Cerebellar nuclear complex (tissue), 1 donor: ENCODE measurements at regions not wholly inside any gene's neighbourhood (a gene's known extent, or its start where the extent isn't known, plus 50 kb on each side); places are given as distances from the start of the nearest gene placed in this dataset.

Source experiments
- DNase-seq, 2 experiments: peaks; one replicate each; lab custom pipeline; 2025; lab: John Stamatoyannopoulos, UW

- DNase-seq = no peak
Measured at GRCh38 chr1:230515451-230516145, 89.5 kb upstream of the PGBD5 start.

- DNase-seq = no peak
Measured at GRCh38 chr1:230510496-230510895, 84.4 kb upstream of the PGBD5 start.

GRCh38 chr1:230509281-230509977 is 83.3 kb upstream of the PGBD5 start:
- no peak for DNase-seq

- peak in 1 of 2 experiments; percentile 0 for DNase-seq
Measured at GRCh38 chr1:230507666-230508402, 81.7 kb upstream of the PGBD5 start.

- DNase-seq = no peak
Measured at GRCh38 chr1:230507236-230507635, 81.1 kb upstream of the PGBD5 start.

- DNase-seq = no peak
Measured at GRCh38 chr1:230506451-230506850, 80.3 kb upstream of the PGBD5 start.

- no peak for DNase-seq
Measured at GRCh38 chr1:230504310-230504709, 78.2 kb upstream of the PGBD5 start.

GRCh38 chr1:230503726-230504125 is 77.6 kb upstream of the PGBD5 start:
- DNase-seq = no peak

GRCh38 chr1:230502996-230503395 is 76.9 kb upstream of the PGBD5 start:
- no peak for DNase-seq

- DNase-seq = no peak
Measured at GRCh38 chr1:230502306-230502705, 76.2 kb upstream of the PGBD5 start.

GRCh38 chr1:230501849-230502248 is 75.7 kb upstream of the PGBD5 start:
- no peak for DNase-seq

GRCh38 chr1:230501242-230501641 is 75.1 kb upstream of the PGBD5 start:
- DNase-seq = no peak

GRCh38 chr1:230500063-230500462 is 73.9 kb upstream of the PGBD5 start:
- no peak for DNase-seq

- no peak for DNase-seq
Measured at GRCh38 chr1:230499496-230499895, 73.4 kb upstream of the PGBD5 start.

GRCh38 chr1:230498704-230499103 is 72.6 kb upstream of the PGBD5 start:
- DNase-seq = no peak

- DNase-seq = no peak
Measured at GRCh38 chr1:230496451-230496850, 70.3 kb upstream of the PGBD5 start.

GRCh38 chr1:230495891-230496385 is 69.8 kb upstream of the PGBD5 start:
- no peak for DNase-seq

- no peak for DNase-seq
Measured at GRCh38 chr1:230495076-230495475, 68.9 kb upstream of the PGBD5 start.

- DNase-seq = no peak
Measured at GRCh38 chr1:230494514-230494913, 68.4 kb upstream of the PGBD5 start.

- no peak for DNase-seq
Measured at GRCh38 chr1:230494026-230494425, 67.9 kb upstream of the PGBD5 start.

GRCh38 chr1:230493264-230493663 is 67.1 kb upstream of the PGBD5 start:
- no peak for DNase-seq

- DNase-seq = no peak
Measured at GRCh38 chr1:230490436-230490835, 64.3 kb upstream of the PGBD5 start.
